ENCODE measurements at regions not wholly inside any gene's neighbourhood (a gene's known extent, or its start where the extent isn't known, plus 50 kb on each side); places are given as distances from the start of the nearest gene placed in this dataset.
"Not testable (repeated sequence)": the region's sequence is repeated elsewhere in the genome, so short reads cannot be mapped to it uniquely, and the experiment has no call there.

DNA sequence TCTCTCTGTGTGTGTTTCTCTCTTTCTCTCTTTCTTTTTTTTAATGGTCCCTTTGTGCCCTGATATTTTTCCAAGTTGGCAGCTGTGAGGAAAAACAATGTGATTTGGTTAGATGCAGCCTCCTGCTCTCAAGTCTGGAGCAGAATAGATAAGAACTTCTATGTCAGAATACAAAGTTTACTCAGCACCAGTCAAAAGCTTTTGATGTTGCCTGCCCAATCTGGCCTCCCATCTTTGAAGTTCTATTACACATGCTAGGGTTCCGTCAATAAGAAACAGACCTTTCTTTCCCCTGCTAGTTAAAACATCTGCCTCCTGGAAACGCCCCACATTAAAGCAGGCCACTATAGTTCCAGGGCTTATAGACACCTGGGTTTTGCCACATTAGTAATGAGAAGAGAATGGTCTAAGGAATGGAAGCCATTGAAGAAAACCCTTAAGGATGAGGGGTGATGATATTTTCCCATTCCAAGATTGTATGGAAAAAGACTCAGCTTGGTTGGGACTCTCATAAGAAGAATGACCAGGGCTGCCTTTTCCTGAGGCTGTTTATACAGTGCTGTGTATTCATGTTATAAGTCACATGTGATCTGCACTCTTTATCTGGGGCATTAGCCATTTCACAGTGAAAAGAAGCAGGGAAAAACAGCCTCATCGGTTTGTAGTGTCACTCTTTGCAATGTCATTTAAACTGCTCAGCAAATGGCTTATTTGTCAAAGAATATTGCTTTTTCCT, 414.7 kb upstream of the PROX1 start:
- H3K4me1 ChIP-seq (ENCODE audit: control insufficient read depth, insufficient read depth, low read length) = no peaks in the 10 kb centered on the region
- H3K36me3 ChIP-seq (ENCODE audit: insufficient read depth, low read length) = no peaks in the 10 kb centered on the region
- H3K9me3 ChIP-seq (replicated peaks; ENCODE audit: low read length) = no peaks in the 10 kb centered on the region
- H3K9ac ChIP-seq (ENCODE audit: low read depth, low read length) = no peak overlapping the region
- no peaks in the 10 kb centered on the region for H3K27me3 ChIP-seq (ENCODE audit: control insufficient read depth, insufficient read depth, low read length)
- no peak overlapping the region for H3K4me2 ChIP-seq (ENCODE audit: low read length)
- no peak overlapping the region for H3K4me3 ChIP-seq (ENCODE audit: low read length)

DNA sequence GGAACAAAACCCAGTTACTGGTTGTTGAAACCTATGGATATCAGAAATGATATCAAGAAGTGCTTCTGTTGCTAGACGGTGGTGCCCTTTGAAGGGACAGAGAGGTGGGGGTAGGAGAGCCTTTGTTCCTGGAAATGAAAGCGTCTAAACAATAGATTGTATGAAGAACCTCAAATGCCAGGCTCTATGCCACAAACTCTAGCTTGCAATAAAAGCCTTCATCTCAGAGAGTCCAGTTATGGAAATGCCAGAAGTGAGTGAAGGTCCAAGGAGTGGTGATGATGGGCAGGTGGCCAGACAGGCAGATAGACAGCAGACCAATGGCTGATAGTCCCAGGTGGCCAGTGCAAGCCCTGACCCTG, 414.1 kb upstream of the PROX1 start:
- no peak overlapping the region for H3K4me2 ChIP-seq (ENCODE audit: low read length)
- no peak overlapping the region for H3K9ac ChIP-seq (ENCODE audit: low read depth, low read length)
- H3K4me3 ChIP-seq (ENCODE audit: low read length) = no peak overlapping the region
- H3K4me1 ChIP-seq (ENCODE audit: control insufficient read depth, insufficient read depth, low read length) = no peaks in the 10 kb centered on the region
- no peaks in the 10 kb centered on the region for H3K36me3 ChIP-seq (ENCODE audit: insufficient read depth, low read length)
- no peaks in the 10 kb centered on the region for H3K9me3 ChIP-seq (replicated peaks; ENCODE audit: low read length)
- H3K27me3 ChIP-seq (ENCODE audit: control insufficient read depth, insufficient read depth, low read length) = no peaks in the 10 kb centered on the region

DNA sequence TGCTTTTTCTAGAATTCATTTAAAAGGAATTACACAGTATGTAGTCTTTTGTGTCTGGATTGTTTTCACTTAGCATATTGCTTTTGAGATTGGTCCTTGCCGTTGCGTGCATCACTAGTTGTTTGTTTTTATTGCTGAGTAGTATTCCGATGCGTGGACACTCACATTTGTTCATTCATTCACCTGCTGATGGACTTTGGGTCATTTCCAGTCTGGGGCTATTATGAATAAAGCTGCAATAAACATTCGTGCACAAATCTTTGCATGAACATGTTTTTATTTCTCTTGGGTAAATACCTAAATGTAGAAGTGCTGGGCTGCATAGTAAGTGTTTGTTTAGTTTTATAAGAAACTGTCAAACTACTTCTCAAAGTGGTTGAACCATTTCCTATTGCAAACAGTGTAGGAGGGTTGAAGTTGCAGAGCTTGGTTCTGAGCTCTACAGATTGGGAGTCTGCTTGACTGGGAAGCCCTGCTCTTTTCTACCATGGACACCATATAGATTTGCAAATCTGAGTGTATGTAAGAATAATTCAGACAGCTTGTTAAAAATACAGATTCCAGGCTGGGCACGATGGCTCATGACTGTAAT, 404.7 kb upstream of the PROX1 start:
- Histone ChIP-seq H3K36me3 (ENCODE audit: insufficient read depth, low read length) (no peaks in the 10 kb centered on the region), H3K4me3 (ENCODE audit: low read length) (no peak overlapping the region), H3K9ac (ENCODE audit: low read depth, low read length) (no peak overlapping the region), H3K4me1 (ENCODE audit: control insufficient read depth, insufficient read depth, low read length) (no peaks in the 10 kb centered on the region), H3K27me3 (ENCODE audit: control insufficient read depth, insufficient read depth, low read length) (no peaks in the 10 kb centered on the region), H3K4me2 (ENCODE audit: low read length) (no peak overlapping the region), H3K9me3 (replicated peaks; ENCODE audit: low read length) (no peaks in the 10 kb centered on the region)

DNA sequence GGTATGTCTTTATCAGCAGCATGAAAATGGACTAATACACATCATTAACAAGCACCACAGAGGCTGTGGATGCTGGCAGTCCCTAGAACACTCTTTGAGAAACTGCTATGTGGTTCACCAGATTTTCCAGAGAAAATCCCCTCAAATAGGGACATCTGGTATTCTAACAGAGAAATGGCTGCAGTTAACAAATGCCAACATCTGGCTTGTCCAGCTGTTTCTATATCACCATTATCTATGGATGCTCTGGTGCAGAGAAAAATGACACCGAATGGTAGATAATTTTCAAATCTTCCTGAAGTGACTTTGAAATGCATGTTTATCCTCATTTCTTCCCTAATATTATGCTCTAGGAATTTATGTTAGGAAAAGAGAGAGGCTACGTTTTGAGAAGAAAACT, 403.5 kb upstream of the PROX1 start:
- no peaks in the 10 kb centered on the region for H3K4me1 ChIP-seq (ENCODE audit: control insufficient read depth, insufficient read depth, low read length)
- H3K27me3 ChIP-seq (ENCODE audit: control insufficient read depth, insufficient read depth, low read length) = no peaks in the 10 kb centered on the region
- no peak overlapping the region for H3K4me2 ChIP-seq (ENCODE audit: low read length)
- no peaks in the 10 kb centered on the region for H3K36me3 ChIP-seq (ENCODE audit: insufficient read depth, low read length)
- no peak overlapping the region for H3K9ac ChIP-seq (ENCODE audit: low read depth, low read length)
- H3K9me3 ChIP-seq (replicated peaks; ENCODE audit: low read length) = no peaks in the 10 kb centered on the region
- H3K4me3 ChIP-seq (ENCODE audit: low read length) = no peak overlapping the region

DNA sequence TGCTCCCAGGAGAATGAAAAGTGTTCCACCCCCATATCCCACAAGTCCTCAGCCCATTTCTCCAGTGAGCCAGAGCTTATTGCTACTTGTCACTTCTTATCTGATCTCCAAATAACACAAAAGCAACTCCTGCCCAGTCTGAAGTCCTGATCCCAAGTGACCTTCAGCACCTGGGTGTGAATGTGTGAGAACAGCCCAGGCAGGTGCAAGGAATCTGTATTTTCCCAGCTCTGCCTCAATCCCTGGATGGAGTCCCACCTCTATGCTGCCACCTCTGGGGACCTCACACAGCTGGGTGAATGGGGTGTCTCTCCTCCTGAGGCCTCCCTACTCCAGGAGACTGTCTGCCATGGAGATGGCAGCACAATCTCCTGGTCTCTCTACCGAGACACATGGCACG, 402.4 kb upstream of the PROX1 start:
- no peaks in the 10 kb centered on the region for H3K4me1 ChIP-seq (ENCODE audit: control insufficient read depth, insufficient read depth, low read length)
- no peak overlapping the region for H3K4me2 ChIP-seq (ENCODE audit: low read length)
- H3K36me3 ChIP-seq (ENCODE audit: insufficient read depth, low read length) = no peaks in the 10 kb centered on the region
- H3K27me3 ChIP-seq (ENCODE audit: control insufficient read depth, insufficient read depth, low read length) = no peaks in the 10 kb centered on the region
- H3K4me3 ChIP-seq (ENCODE audit: low read length) = no peak overlapping the region
- H3K9ac ChIP-seq (ENCODE audit: low read depth, low read length) = no peak overlapping the region
- H3K9me3 ChIP-seq (replicated peaks; ENCODE audit: low read length) = no peaks in the 10 kb centered on the region

DNA sequence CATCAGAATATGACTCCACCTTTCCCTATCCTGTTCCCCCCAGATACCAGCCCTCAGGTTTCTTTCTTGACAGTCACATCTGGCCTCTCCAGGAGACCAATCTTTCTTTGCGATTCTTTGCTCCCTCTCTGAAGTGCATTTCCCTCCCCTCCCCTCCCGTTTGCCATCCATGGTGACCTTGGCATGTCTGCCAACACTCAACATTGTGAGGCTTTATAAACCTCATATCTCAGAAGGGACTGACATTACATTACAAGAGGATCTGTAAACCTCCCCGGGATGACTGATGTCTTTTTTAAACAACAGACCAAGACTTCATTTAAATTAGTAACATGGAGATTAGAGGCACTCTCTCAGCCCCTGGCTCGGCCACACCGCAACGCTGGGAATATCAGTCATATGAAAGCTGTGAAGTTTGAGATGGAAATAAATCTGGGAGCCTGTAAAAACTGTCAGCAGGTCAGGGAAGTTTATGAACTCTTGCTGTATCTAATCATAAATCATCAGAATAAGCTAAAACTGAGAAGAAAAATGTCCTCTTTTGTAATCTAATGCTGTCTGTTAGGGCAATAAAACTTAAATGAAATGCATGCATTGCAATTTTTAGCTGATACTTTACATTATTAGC, 401.7 kb upstream of the PROX1 start:
- H3K27me3 ChIP-seq (ENCODE audit: control insufficient read depth, insufficient read depth, low read length) = no peaks in the 10 kb centered on the region
- no peaks in the 10 kb centered on the region for H3K4me1 ChIP-seq (ENCODE audit: control insufficient read depth, insufficient read depth, low read length)
- no peak overlapping the region for H3K4me3 ChIP-seq (ENCODE audit: low read length)
- H3K9me3 ChIP-seq (replicated peaks; ENCODE audit: low read length) = no peaks in the 10 kb centered on the region
- no peak overlapping the region for H3K9ac ChIP-seq (ENCODE audit: low read depth, low read length)
- H3K4me2 ChIP-seq (ENCODE audit: low read length) = no peak overlapping the region
- H3K36me3 ChIP-seq (ENCODE audit: insufficient read depth, low read length) = no peaks in the 10 kb centered on the region

DNA sequence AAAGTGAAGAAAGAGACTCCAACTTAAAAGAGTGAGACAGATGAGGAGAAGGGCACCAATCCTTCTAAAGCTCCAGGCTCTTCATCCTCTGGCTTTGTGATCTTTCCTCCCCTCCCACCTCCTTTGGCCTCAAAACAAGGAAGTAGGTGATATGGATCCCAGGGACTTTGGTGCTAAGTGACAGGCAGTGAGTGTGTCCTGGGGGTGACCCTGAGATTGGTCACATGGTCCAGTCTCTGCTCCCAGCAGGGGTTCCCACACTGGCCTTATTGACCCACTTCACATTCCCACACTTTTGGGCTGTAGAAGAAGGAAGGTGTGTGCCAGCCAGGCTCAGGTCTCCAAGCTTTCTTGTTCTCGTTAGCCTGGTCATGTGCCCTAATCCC, 401.2 kb upstream of the PROX1 start:
- H3K27me3 ChIP-seq (ENCODE audit: control insufficient read depth, insufficient read depth, low read length) = no peaks in the 10 kb centered on the region
- no peaks in the 10 kb centered on the region for H3K36me3 ChIP-seq (ENCODE audit: insufficient read depth, low read length)
- no peak overlapping the region for H3K4me2 ChIP-seq (ENCODE audit: low read length)
- no peaks in the 10 kb centered on the region for H3K4me1 ChIP-seq (ENCODE audit: control insufficient read depth, insufficient read depth, low read length)
- no peak overlapping the region for H3K9ac ChIP-seq (ENCODE audit: low read depth, low read length)
- no peaks in the 10 kb centered on the region for H3K9me3 ChIP-seq (replicated peaks; ENCODE audit: low read length)
- no peak overlapping the region for H3K4me3 ChIP-seq (ENCODE audit: low read length)

DNA sequence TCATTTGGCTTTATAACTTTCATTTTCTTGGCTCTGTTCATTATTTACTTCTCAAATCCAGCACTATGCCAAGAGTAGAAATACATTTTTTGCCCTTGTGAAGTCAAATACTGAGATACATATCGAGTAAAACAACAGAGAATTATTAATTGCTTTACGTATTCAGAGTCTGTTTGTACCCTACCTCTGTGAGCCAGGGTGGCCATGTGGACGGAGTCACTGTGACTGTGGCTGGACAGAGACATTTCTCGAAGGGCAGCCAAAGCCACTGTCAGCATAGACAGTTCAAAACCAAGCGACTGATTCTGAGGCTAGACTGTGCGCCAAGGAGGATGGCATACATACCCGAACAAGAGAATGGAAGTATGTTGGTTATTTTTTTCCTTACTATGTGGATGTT, 391.0 kb upstream of the PROX1 start:
- no peaks in the 10 kb centered on the region for H3K36me3 ChIP-seq (ENCODE audit: insufficient read depth, low read length)
- H3K4me2 ChIP-seq (ENCODE audit: low read length) = no peak overlapping the region
- no peaks in the 10 kb centered on the region for H3K27me3 ChIP-seq (ENCODE audit: control insufficient read depth, insufficient read depth, low read length)
- no peaks in the 10 kb centered on the region for H3K4me1 ChIP-seq (ENCODE audit: control insufficient read depth, insufficient read depth, low read length)
- H3K4me3 ChIP-seq (ENCODE audit: low read length) = no peak overlapping the region
- no peaks in the 10 kb centered on the region for H3K9me3 ChIP-seq (replicated peaks; ENCODE audit: low read length)
- no peak overlapping the region for H3K9ac ChIP-seq (ENCODE audit: low read depth, low read length)

DNA sequence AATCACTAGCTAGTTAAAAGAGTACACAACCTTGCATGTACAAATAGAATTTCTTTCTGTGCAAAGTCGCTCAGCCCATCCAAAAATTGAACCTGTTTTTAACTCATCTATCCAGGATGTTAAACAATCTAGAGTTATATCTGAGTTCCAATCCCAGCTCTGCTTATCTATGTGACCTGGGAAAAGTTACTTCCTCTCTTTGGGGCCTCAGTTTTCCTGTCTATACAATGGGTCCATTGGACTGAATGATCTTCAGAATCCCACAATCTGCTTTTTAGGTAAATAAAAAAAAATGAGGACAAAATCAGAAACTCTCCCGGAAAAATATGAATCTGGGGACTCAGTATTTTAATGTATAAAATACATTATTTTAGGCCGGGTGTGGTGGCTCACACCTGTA, 389.5 kb upstream of the PROX1 start:
- H3K4me2 ChIP-seq (ENCODE audit: low read length) = no peak overlapping the region
- H3K36me3 ChIP-seq (ENCODE audit: insufficient read depth, low read length) = no peaks in the 10 kb centered on the region
- no peak overlapping the region for H3K4me3 ChIP-seq (ENCODE audit: low read length)
- no peaks in the 10 kb centered on the region for H3K27me3 ChIP-seq (ENCODE audit: control insufficient read depth, insufficient read depth, low read length)
- H3K9ac ChIP-seq (ENCODE audit: low read depth, low read length) = no peak overlapping the region
- no peaks in the 10 kb centered on the region for H3K4me1 ChIP-seq (ENCODE audit: control insufficient read depth, insufficient read depth, low read length)
- no peaks in the 10 kb centered on the region for H3K9me3 ChIP-seq (replicated peaks; ENCODE audit: low read length)

DNA sequence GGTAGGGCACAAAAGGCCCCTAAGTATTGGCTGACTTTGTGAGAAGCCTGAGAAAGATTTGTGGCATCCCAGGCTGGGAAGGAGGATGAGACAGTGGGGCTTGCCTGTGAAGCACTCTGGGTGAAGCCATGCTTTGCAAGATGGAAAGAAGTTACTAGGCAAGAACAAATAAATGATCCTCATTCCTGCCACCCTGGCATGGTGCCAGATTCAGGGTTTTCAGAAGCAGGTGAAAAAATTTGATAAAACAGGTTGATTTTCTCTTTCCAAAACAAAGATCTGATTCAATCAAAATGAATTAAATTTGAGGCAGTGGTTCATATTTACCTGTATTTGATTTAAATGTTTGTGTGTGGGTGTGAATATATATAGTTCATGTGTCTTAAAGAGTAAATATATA, 386.9 kb upstream of the PROX1 start:
- no peak overlapping the region for H3K4me3 ChIP-seq (ENCODE audit: low read length)
- H3K36me3 ChIP-seq (ENCODE audit: insufficient read depth, low read length) = no peaks in the 10 kb centered on the region
- H3K9ac ChIP-seq (ENCODE audit: low read depth, low read length) = no peak overlapping the region
- H3K4me2 ChIP-seq (ENCODE audit: low read length) = no peak overlapping the region
- H3K9me3 ChIP-seq (replicated peaks; ENCODE audit: low read length) = no peaks in the 10 kb centered on the region
- no peaks in the 10 kb centered on the region for H3K27me3 ChIP-seq (ENCODE audit: control insufficient read depth, insufficient read depth, low read length)
- H3K4me1 ChIP-seq (ENCODE audit: control insufficient read depth, insufficient read depth, low read length) = no peaks in the 10 kb centered on the region

DNA sequence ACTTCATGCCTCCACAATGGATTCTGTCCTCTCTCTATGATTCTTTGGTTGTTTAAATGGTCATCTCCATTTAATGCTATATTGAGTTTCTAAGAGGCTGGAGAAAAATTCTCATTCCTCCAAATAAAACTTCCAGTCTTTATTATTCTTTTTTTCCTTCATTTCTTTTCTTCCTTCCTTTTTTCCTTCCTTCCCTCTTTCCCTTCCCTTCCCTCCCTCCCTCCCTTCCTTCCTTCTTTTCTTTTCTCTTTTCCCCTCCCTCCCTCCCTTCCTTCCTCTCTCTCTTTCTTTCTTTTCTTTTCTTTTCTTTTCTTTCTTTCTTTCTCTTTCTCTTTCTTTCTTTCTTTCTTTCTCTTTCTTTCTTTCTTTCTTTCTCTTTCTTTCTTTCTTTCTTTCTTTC, 386.1 kb upstream of the PROX1 start:
- not testable (repeated sequence) for H3K9ac ChIP-seq (ENCODE audit: low read depth, low read length); H3K27me3 ChIP-seq (ENCODE audit: control insufficient read depth, insufficient read depth, low read length); H3K4me2 ChIP-seq (ENCODE audit: low read length); H3K9me3 ChIP-seq (replicated peaks; ENCODE audit: low read length); H3K36me3 ChIP-seq (ENCODE audit: insufficient read depth, low read length); H3K4me1 ChIP-seq (ENCODE audit: control insufficient read depth, insufficient read depth, low read length); H3K4me3 ChIP-seq (ENCODE audit: low read length)
